ENCODE measurements at regions not wholly inside any gene's neighbourhood (a gene's known extent, or its start where the extent isn't known, plus 50 kb on each side); places are given as distances from the start of the nearest gene placed in this dataset.

- no TSS peak for BruUV-seq (replicated peaks)
- H4K20me1 ChIP-seq (ENCODE audit: insufficient read depth): no peaks in the 10 kb centered on the region
Observed at GRCh38 chr4:36011381-36011780, 232.9 kb downstream of the ARAP2 start.

More at GRCh38 chr4:36011381-36011780, 232.9 kb downstream of the ARAP2 start:
- Histone ChIP-seq H3K4me3 (replicated peaks in 1 of 2; ENCODE audit: low read depth in 1 of 2, low read length in 2 of 2) (no peak overlapping the region), H3K4me2 (ENCODE audit: low read length) (no peak overlapping the region), H2AFZ (ENCODE audit: low read depth, low read length, poor library complexity, severe bottlenecking) (no peak overlapping the region), H3K27me3 (ENCODE audit: insufficient read depth, low read length) (no peaks in the 10 kb centered on the region), H3K36me3 (ENCODE audit: control insufficient read depth in 1 of 2, insufficient read depth in 2 of 2, low read length in 2 of 2) (no peaks in the 10 kb centered on the region), H3K79me2 (ENCODE audit: insufficient read depth, low read length) (no peaks in the 10 kb centered on the region), H3K9me3 (ENCODE audit: control insufficient read depth in 1 of 2, insufficient read depth in 1 of 2, low read depth in 1 of 2, low read length in 2 of 2) (no peaks in the 10 kb centered on the region), H3K27ac (ENCODE audit: low read depth, low read length) (no peak overlapping the region), H3K9me2 (ENCODE audit: insufficient read depth) (no peaks in the 10 kb centered on the region), H3K9ac (ENCODE audit: low read length) (no peak overlapping the region), H3K4me1 (ENCODE audit: control insufficient read depth in 1 of 2, insufficient read depth in 2 of 2, low read length in 2 of 2) (peaks cover 0 to under 1% of the 10 kb centered on the region in 2 experiments; a peak in 1 of 4 replicates)
- RAD21 ChIA-PET (ENCODE audit: low non-redundant PET in 1 of 2, low total read pairs in 2 of 2, uncharacterized antibody in 2 of 2, unreplicated experiment in 2 of 2): no interaction called here
- intact Hi-C loops (cut with micrococcal nuclease): no loop called here
- POLR2A ChIA-PET: no interaction called here
- ATAC-seq: no peak
- TF ChIP-seq POLR2A (IDR thresholded peaks at IDR 0.05; ENCODE audit: borderline replicate concordance, extremely low read depth, insufficient read depth, insufficient read length) (no peak), JUND (IDR thresholded peaks at IDR 0.05) (no peak), EZH2phosphoT487 (IDR thresholded peaks at IDR 0.05; ENCODE audit: borderline replicate concordance) (no peak), FOSL1 (IDR thresholded peaks at IDR 0.05; ENCODE audit: low read depth) (no peak), CTCF (IDR thresholded peaks at IDR 0.05 in 2 of 3, conservative IDR thresholded peaks at IDR 0.05 in 1 of 3; ENCODE audit: borderline replicate concordance in 1 of 3, insufficient read depth in 1 of 3, low read depth in 2 of 3, low read length in 2 of 3) (no peak), EGR1 (IDR thresholded peaks at IDR 0.05; ENCODE audit: low read depth) (no peak), YY1 (IDR thresholded peaks at IDR 0.05; ENCODE audit: extremely low read depth, insufficient replicate concordance, low read depth, low read length) (no peak), EZH2 (IDR thresholded peaks at IDR 0.05) (no peak), ZNF274 (IDR thresholded peaks at IDR 0.05; ENCODE audit: low read depth, low read length) (no peak), SP1 (IDR thresholded peaks at IDR 0.05; ENCODE audit: low read depth) (no peak), ELF1 (IDR thresholded peaks at IDR 0.05; ENCODE audit: borderline replicate concordance, low read depth) (no peak), RAD21 (IDR thresholded peaks at IDR 0.05; ENCODE audit: low read depth) (no peak), TCF7L2 (IDR thresholded peaks at IDR 0.05; ENCODE audit: borderline replicate concordance, extremely low read depth, insufficient read depth, insufficient read length) (no peak), POLR2AphosphoS5 (IDR thresholded peaks at IDR 0.05; ENCODE audit: low read depth, low read length) (no peak), ZFX (IDR thresholded peaks at IDR 0.05) (no peak), REST (IDR thresholded peaks at IDR 0.05; ENCODE audit: low read depth) (no peak), SIN3A (IDR thresholded peaks at IDR 0.05; ENCODE audit: low read depth) (no peak), CBX3 (IDR thresholded peaks at IDR 0.05; ENCODE audit: low read depth) (no peak), MAX (IDR thresholded peaks at IDR 0.05) (no peak)
- DNase-seq (ENCODE audit: low read depth, low spot score): no peak
- CTCF ChIA-PET: no interaction called here

Measured in HCT116 (cell line).